HFF-Myc (cell line): ENCODE measurements at regions not wholly inside any gene's neighbourhood (a gene's known extent, or its start where the extent isn't known, plus 50 kb on each side); places are given as distances from the start of the nearest gene placed in this dataset.

Experiments
- DNase-seq: peaks from one replicate; pipeline ENCODE4 v3.0.0-alpha.2; 2011; ENCODE audit warnings: low read depth; ENCODE audit errors: extremely low read depth
- H3K4me3 ChIP-seq: replicated peaks from 2 replicates; pipeline ENCODE4 v1.5.1; 2011; ENCODE audit warnings: low read depth, mild to moderate bottlenecking, control low read depth, low read length
- TF ChIP-seq, protein P1 (sequence below): IDR thresholded peaks from 2 replicates; pipeline ENCODE4 v1.5.1; 2012; ENCODE audit warnings: mild to moderate bottlenecking, low read depth, low read length, control low read depth; ENCODE audit errors: missing control alignments

DNA sequence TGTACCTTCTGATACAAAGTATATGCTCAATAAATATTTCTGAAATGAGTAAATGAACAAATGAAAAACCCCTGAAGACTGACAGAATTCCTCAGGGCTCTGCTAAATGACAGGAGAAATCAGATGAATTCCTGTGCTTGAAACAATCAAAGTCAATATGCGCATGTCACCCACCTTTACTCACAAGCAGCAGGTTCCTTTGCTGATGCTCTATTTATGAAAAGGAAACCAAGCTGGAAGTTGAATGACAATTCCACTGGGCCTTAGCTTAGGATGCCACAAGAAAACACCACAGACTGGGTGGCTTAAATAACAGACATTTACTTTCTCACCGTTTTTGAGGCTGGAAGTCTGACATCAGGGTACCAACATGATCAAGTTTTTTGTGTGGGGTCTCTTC lies 477.5 kb upstream of the TEX13C start:
- no peak overlapping the region for H3K4me3 ChIP-seq

DNA sequence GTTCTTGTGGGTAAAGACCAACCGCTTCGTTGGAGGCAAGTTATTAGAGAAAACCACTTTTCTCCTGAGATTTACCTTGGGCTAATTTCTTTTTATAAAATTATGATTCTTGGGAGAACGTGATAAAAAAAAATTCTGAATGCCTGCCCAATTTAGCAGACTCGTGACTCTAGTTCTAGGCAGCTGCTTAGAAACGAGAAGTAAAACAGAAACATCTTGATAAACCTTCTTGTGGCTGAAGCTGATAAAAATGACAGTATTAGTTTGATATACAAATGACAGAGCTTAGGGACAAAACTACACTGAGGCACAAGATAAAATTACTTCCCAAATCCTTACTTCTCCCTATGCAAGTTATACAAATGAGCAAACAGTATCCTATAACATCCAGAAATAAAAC lies 458.9 kb upstream of the TEX13C start:
- TF ChIP-seq, protein P1, sequence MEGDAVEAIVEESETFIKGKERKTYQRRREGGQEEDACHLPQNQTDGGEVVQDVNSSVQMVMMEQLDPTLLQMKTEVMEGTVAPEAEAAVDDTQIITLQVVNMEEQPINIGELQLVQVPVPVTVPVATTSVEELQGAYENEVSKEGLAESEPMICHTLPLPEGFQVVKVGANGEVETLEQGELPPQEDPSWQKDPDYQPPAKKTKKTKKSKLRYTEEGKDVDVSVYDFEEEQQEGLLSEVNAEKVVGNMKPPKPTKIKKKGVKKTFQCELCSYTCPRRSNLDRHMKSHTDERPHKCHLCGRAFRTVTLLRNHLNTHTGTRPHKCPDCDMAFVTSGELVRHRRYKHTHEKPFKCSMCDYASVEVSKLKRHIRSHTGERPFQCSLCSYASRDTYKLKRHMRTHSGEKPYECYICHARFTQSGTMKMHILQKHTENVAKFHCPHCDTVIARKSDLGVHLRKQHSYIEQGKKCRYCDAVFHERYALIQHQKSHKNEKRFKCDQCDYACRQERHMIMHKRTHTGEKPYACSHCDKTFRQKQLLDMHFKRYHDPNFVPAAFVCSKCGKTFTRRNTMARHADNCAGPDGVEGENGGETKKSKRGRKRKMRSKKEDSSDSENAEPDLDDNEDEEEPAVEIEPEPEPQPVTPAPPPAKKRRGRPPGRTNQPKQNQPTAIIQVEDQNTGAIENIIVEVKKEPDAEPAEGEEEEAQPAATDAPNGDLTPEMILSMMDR, result no peak
- no peak overlapping the region for H3K4me3 ChIP-seq
- no peak for DNase-seq

More for the DNA sequence above, 477.5 kb upstream of the TEX13C start:
- no peak for DNase-seq
- TF ChIP-seq, protein P1, result no peak

DNA sequence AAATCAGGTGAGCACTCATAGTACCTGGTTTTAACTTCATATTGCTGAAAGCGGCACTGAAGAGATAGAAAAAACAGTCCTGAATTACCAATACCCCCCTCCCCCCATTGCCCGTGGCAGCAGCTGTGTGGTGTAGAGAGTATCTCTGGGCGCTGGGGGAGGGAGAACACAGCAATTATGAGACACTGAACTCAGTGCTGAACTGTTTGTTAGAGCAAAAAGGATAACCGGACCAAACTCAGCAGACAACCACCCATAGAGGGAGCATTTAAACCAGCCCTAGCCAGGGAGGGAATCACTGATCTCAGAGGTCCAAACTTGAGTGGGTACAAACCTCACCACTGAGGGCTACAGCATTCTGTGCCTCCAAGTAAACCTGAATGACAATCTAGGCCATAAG lies 457.4 kb upstream of the TEX13C start:
- DNase-seq, result no peak
- H3K4me3 ChIP-seq, result no peak overlapping the region
- TF ChIP-seq, protein P1, result no peak

DNA sequence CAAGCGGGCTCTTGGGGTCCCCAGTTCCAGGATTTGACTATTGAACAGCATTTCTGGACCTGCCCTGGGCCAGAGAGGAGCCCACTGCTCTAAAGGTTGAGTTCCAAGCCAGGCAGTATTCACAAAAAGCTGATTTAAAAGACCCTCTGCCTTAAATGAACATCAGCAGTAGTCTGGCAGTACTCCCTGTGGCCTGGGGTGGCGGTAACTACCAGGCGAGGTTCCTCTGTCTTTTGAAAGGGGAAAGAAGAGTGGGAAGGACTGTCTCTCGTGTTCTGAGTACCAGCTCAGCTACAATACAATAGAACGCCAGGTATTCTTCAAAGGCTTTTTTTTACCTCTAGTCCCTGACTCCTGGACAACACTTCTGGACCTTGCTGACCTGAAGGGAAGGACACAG lies 456.4 kb upstream of the TEX13C start:
- TF ChIP-seq, protein P1, result no peak
- DNase-seq, result no peak
- no peak overlapping the region for H3K4me3 ChIP-seq

DNA sequence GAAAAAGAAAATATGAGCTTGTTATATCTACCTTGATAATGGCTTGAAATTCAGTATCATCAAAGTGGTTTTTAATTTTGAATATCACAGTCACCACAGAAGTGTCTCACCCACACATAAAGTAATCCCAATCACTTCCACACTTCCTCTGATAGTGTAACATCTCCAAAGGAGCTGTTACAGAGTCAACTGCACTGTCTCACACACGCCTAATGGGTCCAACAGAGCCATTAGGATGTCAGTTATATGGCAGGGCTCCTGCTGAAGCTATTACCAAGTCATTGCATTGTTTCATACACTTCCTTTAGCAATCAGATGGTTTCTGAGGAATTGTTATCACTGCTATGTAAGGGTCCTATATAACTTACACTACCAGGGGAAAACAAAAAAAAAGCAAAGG lies 432.1 kb upstream of the TEX13C start:
- DNase-seq, result no peak
- TF ChIP-seq, protein P1, result no peak
- no peak overlapping the region for H3K4me3 ChIP-seq

DNA sequence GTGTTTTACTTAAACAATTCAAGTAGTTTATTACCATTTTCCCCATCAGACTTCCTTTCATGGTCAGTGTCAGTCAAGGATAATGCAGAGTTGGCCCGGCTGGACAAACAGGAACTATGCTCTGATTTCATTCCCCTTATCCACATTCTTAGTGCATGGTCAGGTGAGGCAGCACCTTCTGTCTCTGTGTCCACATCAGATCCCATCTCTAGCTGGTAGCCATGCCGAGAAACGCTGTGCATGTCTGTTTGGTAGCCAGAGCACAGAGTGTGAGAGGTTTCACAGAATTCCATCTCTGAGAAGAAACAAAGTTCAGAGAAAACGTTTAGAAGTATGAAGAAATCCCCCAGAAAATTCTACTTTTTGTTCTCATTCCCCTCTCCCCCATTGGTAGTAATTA lies 423.7 kb upstream of the TEX13C start:
- TF ChIP-seq, protein P1, result no peak
- no peak overlapping the region for H3K4me3 ChIP-seq
- DNase-seq, result no peak

DNA sequence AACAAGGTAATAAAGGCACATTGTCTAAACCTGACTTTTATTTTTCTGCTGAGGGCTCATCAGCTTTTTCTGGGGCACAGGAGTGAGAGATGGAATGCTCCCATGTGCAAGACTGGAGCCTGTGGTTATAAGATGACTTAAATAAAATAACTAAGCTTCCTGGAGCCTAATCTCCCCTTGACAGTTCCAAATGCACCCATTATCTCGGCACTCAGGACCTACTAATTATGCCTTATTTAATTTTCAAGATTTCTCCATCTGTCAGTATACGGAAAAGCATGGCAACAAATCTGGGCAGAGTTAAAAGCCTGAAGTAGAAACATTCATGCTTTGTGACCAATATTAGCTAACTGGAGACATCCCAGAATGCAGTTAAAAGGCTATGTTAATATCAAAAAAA lies 416.7 kb upstream of the TEX13C start:
- H3K4me3 ChIP-seq, result no peak overlapping the region
- DNase-seq, result no peak
- TF ChIP-seq, protein P1, result no peak
